Osteoblast (primary cell): ENCODE measurements at regions not wholly inside any gene's neighbourhood (a gene's known extent, or its start where the extent isn't known, plus 50 kb on each side); places are given as distances from the start of the nearest gene placed in this dataset.

ENCODE experiments used
- DNase-seq: peaks from one replicate; pipeline ENCODE4 v3.0.0; 2011; ENCODE audit warnings: low spot score, mixed read lengths; ENCODE audit not compliant: insufficient read length; ENCODE audit errors: missing footprints
- H2AFZ ChIP-seq: 2 replicates; pipeline ENCODE4 v1.6.0; 2011; ENCODE audit warnings: mild to moderate bottlenecking, low read length
- H3K27ac ChIP-seq: 2 replicates; pipeline ENCODE4 v1.5.1; 2011; ENCODE audit warnings: mild to moderate bottlenecking, low read depth, low read length, moderate library complexity
- H3K27me3 ChIP-seq: 2 replicates; pipeline ENCODE4 v1.6.0; 2012; ENCODE audit warnings: mild to moderate bottlenecking, control low read depth, inconsistent platforms, low read length, moderate library complexity; ENCODE audit not compliant: insufficient read depth
- H3K36me3 ChIP-seq: 2 replicates; pipeline ENCODE4 v1.5.1; 2011; ENCODE audit warnings: mild to moderate bottlenecking, low read length, control low read depth, moderate library complexity; ENCODE audit not compliant: insufficient read depth
- H3K4me1 ChIP-seq: 2 replicates; pipeline ENCODE4 v1.5.1; 2011; ENCODE audit warnings: mild to moderate bottlenecking, low read length, control low read depth, moderate library complexity; ENCODE audit not compliant: insufficient read depth
- H3K4me2 ChIP-seq: 2 replicates; pipeline ENCODE4 v1.6.0; 2011; ENCODE audit warnings: mild to moderate bottlenecking, low read length; ENCODE audit not compliant: insufficient read depth
- H3K4me3 ChIP-seq: fragments of 200-600 bp; sonication (generic); 3 replicates; pipeline ENCODE4 v1.5.1; 2012; ENCODE audit warnings: mild to moderate bottlenecking, low read length, inconsistent platforms; ENCODE audit not compliant: insufficient read depth
- H3K79me2 ChIP-seq: 2 replicates; pipeline ENCODE4 v1.6.0; 2012; ENCODE audit warnings: mild to moderate bottlenecking, low read length, control low read depth, inconsistent platforms; ENCODE audit not compliant: insufficient read depth
- H3K9me3 ChIP-seq: 2 replicates; pipeline ENCODE4 v1.5.1; 2011; ENCODE audit warnings: low read depth, low read length, control low read depth
- H4K20me1 ChIP-seq: 2 replicates; pipeline ENCODE4 v1.6.0; 2012; ENCODE audit warnings: mild to moderate bottlenecking, low read length, control low read depth; ENCODE audit not compliant: insufficient read depth
- TF ChIP-seq, protein P1 (sequence below): IDR thresholded peaks from 2 replicates; pipeline ENCODE4 v1.5.1; 2011; ENCODE audit warnings: mild to moderate bottlenecking, low read depth, low read length, moderate library complexity; ENCODE audit errors: extremely low read depth

- Histone ChIP-seq H3K4me2 (no peak overlapping the region), H3K4me3 (no peak overlapping the region), H2AFZ (no peak overlapping the region), H3K9me3 (no peaks in the 10 kb centered on the region), H3K36me3 (no peaks in the 10 kb centered on the region), H3K27ac (no peak overlapping the region), H3K79me2 (no peaks in the 10 kb centered on the region), H4K20me1 (no peaks in the 10 kb centered on the region), H3K4me1 (no peaks in the 10 kb centered on the region), H3K27me3 (no peaks in the 10 kb centered on the region)
- DNase-seq, result no peak
- TF ChIP-seq, protein P1, sequence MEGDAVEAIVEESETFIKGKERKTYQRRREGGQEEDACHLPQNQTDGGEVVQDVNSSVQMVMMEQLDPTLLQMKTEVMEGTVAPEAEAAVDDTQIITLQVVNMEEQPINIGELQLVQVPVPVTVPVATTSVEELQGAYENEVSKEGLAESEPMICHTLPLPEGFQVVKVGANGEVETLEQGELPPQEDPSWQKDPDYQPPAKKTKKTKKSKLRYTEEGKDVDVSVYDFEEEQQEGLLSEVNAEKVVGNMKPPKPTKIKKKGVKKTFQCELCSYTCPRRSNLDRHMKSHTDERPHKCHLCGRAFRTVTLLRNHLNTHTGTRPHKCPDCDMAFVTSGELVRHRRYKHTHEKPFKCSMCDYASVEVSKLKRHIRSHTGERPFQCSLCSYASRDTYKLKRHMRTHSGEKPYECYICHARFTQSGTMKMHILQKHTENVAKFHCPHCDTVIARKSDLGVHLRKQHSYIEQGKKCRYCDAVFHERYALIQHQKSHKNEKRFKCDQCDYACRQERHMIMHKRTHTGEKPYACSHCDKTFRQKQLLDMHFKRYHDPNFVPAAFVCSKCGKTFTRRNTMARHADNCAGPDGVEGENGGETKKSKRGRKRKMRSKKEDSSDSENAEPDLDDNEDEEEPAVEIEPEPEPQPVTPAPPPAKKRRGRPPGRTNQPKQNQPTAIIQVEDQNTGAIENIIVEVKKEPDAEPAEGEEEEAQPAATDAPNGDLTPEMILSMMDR, result no peak
These were observed 1009.9 kb upstream of the NXPH2 start for GRCh38 chr2:139790136-139790535.

- no peaks in the 10 kb centered on the region for H4K20me1 ChIP-seq
- no peaks in the 10 kb centered on the region for H3K36me3 ChIP-seq
- no peak for DNase-seq
- no peaks in the 10 kb centered on the region for H3K4me1 ChIP-seq
- no peak overlapping the region for H3K27ac ChIP-seq
- H2AFZ ChIP-seq, result no peak overlapping the region
- H3K4me3 ChIP-seq, result no peak overlapping the region
- H3K4me2 ChIP-seq, result no peak overlapping the region
- no peaks in the 10 kb centered on the region for H3K79me2 ChIP-seq
- TF ChIP-seq, protein P1, result no peak
- H3K9me3 ChIP-seq, result peaks cover under 1% of the 10 kb centered on the region
- no peaks in the 10 kb centered on the region for H3K27me3 ChIP-seq
These were observed 998.5 kb upstream of the NXPH2 start for GRCh38 chr2:139778732-139779131.

- Histone ChIP-seq H3K4me3 (no peak overlapping the region), H3K27me3 (no peaks in the 10 kb centered on the region), H3K79me2 (no peaks in the 10 kb centered on the region), H3K9me3 (peaks cover 3% of the 10 kb centered on the region), H2AFZ (no peak overlapping the region), H3K36me3 (no peaks in the 10 kb centered on the region), H4K20me1 (no peaks in the 10 kb centered on the region), H3K27ac (no peak overlapping the region), H3K4me1 (no peaks in the 10 kb centered on the region), H3K4me2 (no peak overlapping the region)
- TF ChIP-seq, protein P1, result no peak
- no peak for DNase-seq
These were observed 993.6 kb upstream of the NXPH2 start for GRCh38 chr2:139773720-139774277.

DNA sequence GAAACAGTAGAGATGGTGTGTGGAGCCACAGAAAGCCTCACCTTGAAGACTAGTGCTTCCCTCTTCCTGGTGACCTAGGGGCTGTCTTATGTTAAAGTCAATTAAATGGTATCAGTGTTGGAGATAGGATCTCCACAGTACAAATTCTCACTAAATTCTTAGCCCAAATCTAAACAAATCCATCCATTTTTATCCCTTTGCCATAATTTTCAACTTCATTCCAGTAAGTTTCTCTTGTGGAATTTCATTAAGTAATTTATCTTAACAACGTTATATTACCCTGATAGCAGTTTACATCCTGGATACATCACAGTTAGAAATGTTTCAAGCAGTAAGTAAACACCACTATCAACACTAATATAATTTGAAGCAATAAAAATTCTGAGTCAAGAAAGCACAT is 989.4 kb upstream of the NXPH2 start:
- no peak overlapping the region for H3K4me2 ChIP-seq
- no peaks in the 10 kb centered on the region for H3K27me3 ChIP-seq
- TF ChIP-seq, protein P1, result no peak
- H4K20me1 ChIP-seq, result no peaks in the 10 kb centered on the region
- H3K36me3 ChIP-seq, result no peaks in the 10 kb centered on the region
- DNase-seq, result no peak
- H3K27ac ChIP-seq, result no peak overlapping the region
- no peak overlapping the region for H2AFZ ChIP-seq
- H3K79me2 ChIP-seq, result no peaks in the 10 kb centered on the region
- H3K4me1 ChIP-seq, result no peaks in the 10 kb centered on the region
- no peak overlapping the region for H3K4me3 ChIP-seq
- peaks cover 3% of the 10 kb centered on the region for H3K9me3 ChIP-seq
